ENCODE measurements at regions not wholly inside any gene's neighbourhood (a gene's known extent, or its start where the extent isn't known, plus 50 kb on each side); places are given as distances from the start of the nearest gene placed in this dataset.

DNA sequence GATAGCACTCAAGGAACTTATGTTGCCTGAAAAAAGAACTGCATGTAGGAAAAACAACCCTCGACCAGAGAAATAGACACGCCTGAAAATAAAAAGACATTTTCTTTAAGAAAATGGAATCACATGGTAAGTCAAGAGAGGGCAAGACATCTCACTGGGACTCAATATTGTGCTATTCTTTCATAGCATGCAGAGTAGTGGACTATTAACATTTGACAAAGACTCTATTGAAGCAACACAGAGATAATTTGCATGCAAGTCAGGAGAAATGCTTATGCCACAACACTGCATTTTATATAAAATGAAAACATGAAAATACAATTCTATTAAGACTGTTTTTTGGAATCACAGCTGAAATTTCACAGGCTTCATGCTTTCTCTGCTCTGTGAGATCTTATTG, 77.9 kb upstream of the RHOBTB1 start:
- H3K4me1 Mint-ChIP-seq (ENCODE audit: insufficient read depth, unreplicated experiment), result no peaks in the 10 kb centered on the region
- no peak overlapping the region for H3K27ac Mint-ChIP-seq (ENCODE audit: low read depth, unreplicated experiment)
- ChIA-PET POLR2A (no interaction called here), CTCF (interaction anchor here (0.7 kb wide), 1 partner anchor 154 kb away, joined by 3 read pairs; no protein-coding TSS in a partner anchor)
- TF ChIP-seq, protein P1, sequence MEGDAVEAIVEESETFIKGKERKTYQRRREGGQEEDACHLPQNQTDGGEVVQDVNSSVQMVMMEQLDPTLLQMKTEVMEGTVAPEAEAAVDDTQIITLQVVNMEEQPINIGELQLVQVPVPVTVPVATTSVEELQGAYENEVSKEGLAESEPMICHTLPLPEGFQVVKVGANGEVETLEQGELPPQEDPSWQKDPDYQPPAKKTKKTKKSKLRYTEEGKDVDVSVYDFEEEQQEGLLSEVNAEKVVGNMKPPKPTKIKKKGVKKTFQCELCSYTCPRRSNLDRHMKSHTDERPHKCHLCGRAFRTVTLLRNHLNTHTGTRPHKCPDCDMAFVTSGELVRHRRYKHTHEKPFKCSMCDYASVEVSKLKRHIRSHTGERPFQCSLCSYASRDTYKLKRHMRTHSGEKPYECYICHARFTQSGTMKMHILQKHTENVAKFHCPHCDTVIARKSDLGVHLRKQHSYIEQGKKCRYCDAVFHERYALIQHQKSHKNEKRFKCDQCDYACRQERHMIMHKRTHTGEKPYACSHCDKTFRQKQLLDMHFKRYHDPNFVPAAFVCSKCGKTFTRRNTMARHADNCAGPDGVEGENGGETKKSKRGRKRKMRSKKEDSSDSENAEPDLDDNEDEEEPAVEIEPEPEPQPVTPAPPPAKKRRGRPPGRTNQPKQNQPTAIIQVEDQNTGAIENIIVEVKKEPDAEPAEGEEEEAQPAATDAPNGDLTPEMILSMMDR (IDR thresholded peaks at IDR 0.05; ENCODE audit: unreplicated experiment), result no peak
- no peak for DNase-seq (ENCODE audit: unreplicated experiment)
- no peaks in the 10 kb centered on the region for H3K27me3 Mint-ChIP-seq (ENCODE audit: insufficient read depth, unreplicated experiment)
- H3K9me3 Mint-ChIP-seq (ENCODE audit: unreplicated experiment), result no peaks in the 10 kb centered on the region
- BruUV-seq (replicated peaks), result no TSS peak
- H3K36me3 Mint-ChIP-seq (ENCODE audit: insufficient read depth, unreplicated experiment), result no peaks in the 10 kb centered on the region
- no peak overlapping the region for H3K4me3 Mint-ChIP-seq (ENCODE audit: unreplicated experiment)
- intact Hi-C loops (cut with micrococcal nuclease), result no loop called here

DNA sequence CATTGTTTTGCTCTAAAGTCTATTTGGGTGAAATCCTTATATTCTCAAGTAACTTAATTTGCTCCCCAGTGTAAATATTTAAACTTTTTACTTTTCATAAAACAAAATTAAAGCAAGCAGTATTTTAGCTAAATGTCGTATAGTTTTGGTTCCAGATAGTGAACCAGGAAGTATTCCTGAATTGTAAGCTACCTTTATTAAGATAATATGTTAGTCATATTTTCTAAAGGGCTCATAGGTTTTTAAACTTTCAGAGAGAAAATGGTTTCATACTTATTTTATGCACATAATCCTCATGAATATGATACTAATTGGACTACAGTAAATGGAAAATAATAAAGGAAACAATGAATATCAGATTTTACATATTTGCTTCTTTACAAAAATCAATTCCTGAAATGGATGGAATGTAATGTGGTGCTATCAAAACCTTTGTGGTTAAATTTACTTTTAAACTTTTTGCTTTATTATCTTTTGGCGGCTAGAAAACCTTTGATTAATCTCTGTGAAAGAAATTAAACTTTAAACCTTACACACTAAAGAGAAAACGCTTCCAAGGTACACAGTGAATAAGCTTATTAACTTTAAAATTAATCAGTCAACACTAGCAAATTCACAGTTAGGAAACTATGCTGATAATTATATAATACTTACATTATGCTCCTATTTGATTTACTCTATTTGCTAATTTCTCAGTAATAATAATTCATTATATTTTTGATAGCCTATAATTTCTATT, 76.6 kb upstream of the RHOBTB1 start:
- intact Hi-C loops (cut with micrococcal nuclease), result no loop called here
- H3K4me1 Mint-ChIP-seq (ENCODE audit: insufficient read depth, unreplicated experiment), result no peaks in the 10 kb centered on the region
- H3K27me3 Mint-ChIP-seq (ENCODE audit: insufficient read depth, unreplicated experiment), result no peaks in the 10 kb centered on the region
- ChIA-PET CTCF (interaction anchor here (0.6 kb wide), 1 partner anchor 206 kb away, joined by 3 read pairs; no protein-coding TSS in a partner anchor), POLR2A (no interaction called here)
- DNase-seq (ENCODE audit: unreplicated experiment), result no peak
- H3K4me3 Mint-ChIP-seq (ENCODE audit: unreplicated experiment), result no peak overlapping the region
- H3K9me3 Mint-ChIP-seq (ENCODE audit: unreplicated experiment), result no peaks in the 10 kb centered on the region
- no TSS peak for BruUV-seq (replicated peaks)
- H3K36me3 Mint-ChIP-seq (ENCODE audit: insufficient read depth, unreplicated experiment), result no peaks in the 10 kb centered on the region
- H3K27ac Mint-ChIP-seq (ENCODE audit: low read depth, unreplicated experiment), result no peak overlapping the region
- TF ChIP-seq, protein P1 (IDR thresholded peaks at IDR 0.05; ENCODE audit: unreplicated experiment), result no peak

DNA sequence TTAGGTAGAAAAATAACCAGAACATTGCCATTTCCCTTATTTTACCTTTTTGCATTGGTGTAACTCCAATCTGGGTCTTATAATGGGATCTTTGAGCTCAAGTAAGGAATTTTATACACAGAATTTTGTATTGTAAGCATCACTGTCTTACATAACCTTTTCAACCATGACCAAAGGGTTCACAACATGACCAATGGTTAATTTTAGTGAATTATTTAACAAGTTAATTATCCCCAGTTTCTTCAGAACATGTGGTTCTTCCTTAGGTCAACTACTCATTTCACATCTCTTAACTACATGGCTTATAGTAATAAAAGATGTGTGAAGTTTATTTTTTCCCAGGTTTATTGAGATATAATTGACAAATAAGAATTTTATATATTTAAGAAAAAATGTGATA, 74.2 kb upstream of the RHOBTB1 start:
- CTCF ChIA-PET, result no interaction called here
- TF ChIP-seq, protein P1 (IDR thresholded peaks at IDR 0.05; ENCODE audit: unreplicated experiment), result no peak
- Mint-ChIP-seq H3K27me3 (ENCODE audit: insufficient read depth, unreplicated experiment) (no peaks in the 10 kb centered on the region), H3K36me3 (ENCODE audit: insufficient read depth, unreplicated experiment) (no peaks in the 10 kb centered on the region), H3K4me3 (ENCODE audit: unreplicated experiment) (no peak overlapping the region), H3K9me3 (ENCODE audit: unreplicated experiment) (no peaks in the 10 kb centered on the region), H3K4me1 (ENCODE audit: insufficient read depth, unreplicated experiment) (no peaks in the 10 kb centered on the region), H3K27ac (ENCODE audit: low read depth, unreplicated experiment) (no peak overlapping the region)
- intact Hi-C loops (cut with micrococcal nuclease), result no loop called here
- BruUV-seq (replicated peaks), result no TSS peak
- POLR2A ChIA-PET, result interaction anchor here (0.7 kb wide), 1 partner anchor 76 kb away, joined by 3 read pairs; no protein-coding TSS in a partner anchor
- no peak for DNase-seq (ENCODE audit: unreplicated experiment)

DNA sequence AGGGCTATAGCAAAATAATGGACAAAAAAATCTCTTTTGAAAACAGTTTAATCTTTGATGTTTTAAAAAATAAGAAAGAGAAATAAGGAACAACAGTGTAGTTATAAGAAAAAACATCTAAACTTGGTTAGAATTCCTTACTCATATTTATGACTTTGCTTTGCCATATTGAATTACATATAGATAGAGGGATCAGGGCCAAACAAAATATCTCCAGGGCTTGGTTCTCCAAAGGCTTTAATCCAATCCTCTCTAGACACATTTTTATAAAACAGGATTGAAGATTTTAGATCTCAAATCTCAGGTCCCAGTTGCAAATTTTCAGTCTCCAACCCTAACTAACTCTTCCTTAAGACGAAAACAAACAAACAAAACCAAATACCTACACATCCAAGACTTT, 72.6 kb upstream of the RHOBTB1 start:
- no TSS peak for BruUV-seq (replicated peaks)
- CTCF ChIA-PET, result no interaction called here
- Mint-ChIP-seq H3K36me3 (ENCODE audit: insufficient read depth, unreplicated experiment) (no peaks in the 10 kb centered on the region), H3K9me3 (ENCODE audit: unreplicated experiment) (no peaks in the 10 kb centered on the region), H3K4me3 (ENCODE audit: unreplicated experiment) (no peak overlapping the region), H3K4me1 (ENCODE audit: insufficient read depth, unreplicated experiment) (no peaks in the 10 kb centered on the region), H3K27me3 (ENCODE audit: insufficient read depth, unreplicated experiment) (no peaks in the 10 kb centered on the region), H3K27ac (ENCODE audit: low read depth, unreplicated experiment) (no peak overlapping the region)
- intact Hi-C loops (cut with micrococcal nuclease), result no loop called here
- POLR2A ChIA-PET, result no interaction called here
- peak; percentile 22 for DNase-seq (ENCODE audit: unreplicated experiment)
- TF ChIP-seq, protein P1 (IDR thresholded peaks at IDR 0.05; ENCODE audit: unreplicated experiment), result no peak
